ENCODE measurements at regions not wholly inside any gene's neighbourhood (a gene's known extent, or its start where the extent isn't known, plus 50 kb on each side); places are given as distances from the start of the nearest gene placed in this dataset.

DNA sequence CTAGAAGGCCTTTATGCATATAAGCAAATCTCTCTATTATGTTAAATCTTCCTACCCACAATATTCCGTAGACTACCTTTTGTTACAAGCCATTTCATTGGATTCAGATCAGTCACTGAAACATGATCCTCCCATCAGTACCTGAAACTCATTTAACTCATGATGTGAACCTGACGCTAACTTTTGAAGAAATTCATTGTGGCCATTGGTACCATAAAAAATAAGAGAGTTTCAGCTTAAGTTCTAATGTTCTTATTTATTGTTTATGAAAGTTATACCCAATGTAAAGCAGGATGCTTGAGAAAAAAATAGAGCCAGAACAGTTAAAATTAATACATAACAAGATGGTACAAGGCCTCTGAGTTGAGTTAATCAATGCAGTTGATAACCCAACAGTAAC is 439.6 kb downstream of the KCNJ2 start:
- TF ChIP-seq, protein P1, sequence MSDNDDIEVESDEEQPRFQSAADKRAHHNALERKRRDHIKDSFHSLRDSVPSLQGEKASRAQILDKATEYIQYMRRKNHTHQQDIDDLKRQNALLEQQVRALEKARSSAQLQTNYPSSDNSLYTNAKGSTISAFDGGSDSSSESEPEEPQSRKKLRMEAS (IDR thresholded peaks at IDR 0.05) = no peak
- TF ChIP-seq, protein P2, sequence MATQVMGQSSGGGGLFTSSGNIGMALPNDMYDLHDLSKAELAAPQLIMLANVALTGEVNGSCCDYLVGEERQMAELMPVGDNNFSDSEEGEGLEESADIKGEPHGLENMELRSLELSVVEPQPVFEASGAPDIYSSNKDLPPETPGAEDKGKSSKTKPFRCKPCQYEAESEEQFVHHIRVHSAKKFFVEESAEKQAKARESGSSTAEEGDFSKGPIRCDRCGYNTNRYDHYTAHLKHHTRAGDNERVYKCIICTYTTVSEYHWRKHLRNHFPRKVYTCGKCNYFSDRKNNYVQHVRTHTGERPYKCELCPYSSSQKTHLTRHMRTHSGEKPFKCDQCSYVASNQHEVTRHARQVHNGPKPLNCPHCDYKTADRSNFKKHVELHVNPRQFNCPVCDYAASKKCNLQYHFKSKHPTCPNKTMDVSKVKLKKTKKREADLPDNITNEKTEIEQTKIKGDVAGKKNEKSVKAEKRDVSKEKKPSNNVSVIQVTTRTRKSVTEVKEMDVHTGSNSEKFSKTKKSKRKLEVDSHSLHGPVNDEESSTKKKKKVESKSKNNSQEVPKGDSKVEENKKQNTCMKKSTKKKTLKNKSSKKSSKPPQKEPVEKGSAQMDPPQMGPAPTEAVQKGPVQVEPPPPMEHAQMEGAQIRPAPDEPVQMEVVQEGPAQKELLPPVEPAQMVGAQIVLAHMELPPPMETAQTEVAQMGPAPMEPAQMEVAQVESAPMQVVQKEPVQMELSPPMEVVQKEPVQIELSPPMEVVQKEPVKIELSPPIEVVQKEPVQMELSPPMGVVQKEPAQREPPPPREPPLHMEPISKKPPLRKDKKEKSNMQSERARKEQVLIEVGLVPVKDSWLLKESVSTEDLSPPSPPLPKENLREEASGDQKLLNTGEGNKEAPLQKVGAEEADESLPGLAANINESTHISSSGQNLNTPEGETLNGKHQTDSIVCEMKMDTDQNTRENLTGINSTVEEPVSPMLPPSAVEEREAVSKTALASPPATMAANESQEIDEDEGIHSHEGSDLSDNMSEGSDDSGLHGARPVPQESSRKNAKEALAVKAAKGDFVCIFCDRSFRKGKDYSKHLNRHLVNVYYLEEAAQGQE (IDR thresholded peaks at IDR 0.05; ENCODE audit: low read depth) = no peak
